NCI-H128 (cell line): ENCODE measurements at regions not wholly inside any gene's neighbourhood (a gene's known extent, or its start where the extent isn't known, plus 50 kb on each side); places are given as distances from the start of the nearest gene placed in this dataset.

ENCODE experiments used
- DNase-seq: peaks from one replicate; lab custom pipeline; 2025; ENCODE audit not compliant: unreplicated experiment; lab: John Stamatoyannopoulos, UW

- DNase-seq: no peak
Observed at GRCh38 chr16:7103056-7103455, 229.6 kb upstream of the RBFOX1 start.

- no peak for DNase-seq
Observed at GRCh38 chr16:7101054-7101453, 231.6 kb upstream of the RBFOX1 start.

- DNase-seq: no peak
Observed at GRCh38 chr16:7097518-7097917, 235.1 kb upstream of the RBFOX1 start.

GRCh38 chr16:7093511-7093910 is 239.1 kb upstream of the RBFOX1 start:
- no peak for DNase-seq

GRCh38 chr16:7090628-7091115 is 242.0 kb upstream of the RBFOX1 start:
- no peak for DNase-seq

- DNase-seq: no peak
Observed at GRCh38 chr16:7089751-7090150, 242.9 kb upstream of the RBFOX1 start.

- DNase-seq: no peak
Observed at GRCh38 chr16:7088711-7089110, 243.9 kb upstream of the RBFOX1 start.

- no peak for DNase-seq
Observed at GRCh38 chr16:7086822-7087616, 245.6 kb upstream of the RBFOX1 start.

- no peak for DNase-seq
Observed at GRCh38 chr16:7085776-7086175, 246.9 kb upstream of the RBFOX1 start.

GRCh38 chr16:7083096-7083495 is 249.5 kb upstream of the RBFOX1 start:
- DNase-seq: no peak

GRCh38 chr16:7077636-7078035 is 255.0 kb upstream of the RBFOX1 start:
- DNase-seq: no peak

GRCh38 chr16:7074715-7075114 is 257.9 kb upstream of the RBFOX1 start:
- no peak for DNase-seq

GRCh38 chr16:7057458-7057857 is 275.2 kb upstream of the RBFOX1 start:
- no peak for DNase-seq

- DNase-seq: no peak
Observed at GRCh38 chr16:7055443-7055842, 277.2 kb upstream of the RBFOX1 start.

GRCh38 chr16:7051591-7052349 is 280.9 kb upstream of the RBFOX1 start:
- no peak for DNase-seq

GRCh38 chr16:7044331-7044730 is 288.3 kb upstream of the RBFOX1 start:
- no peak for DNase-seq

- no peak for DNase-seq
Observed at GRCh38 chr16:7038475-7038874, 294.2 kb upstream of the RBFOX1 start.

GRCh38 chr16:7037495-7037894 is 295.1 kb upstream of the RBFOX1 start:
- no peak for DNase-seq

GRCh38 chr16:7031031-7031430 is 301.6 kb upstream of the RBFOX1 start:
- no peak for DNase-seq

- no peak for DNase-seq
Observed at GRCh38 chr16:7027401-7027800, 305.2 kb upstream of the RBFOX1 start.

- no peak for DNase-seq
Observed at GRCh38 chr16:7026639-7027038, 306.0 kb upstream of the RBFOX1 start.

GRCh38 chr16:7025616-7026190 is 306.9 kb upstream of the RBFOX1 start:
- no peak for DNase-seq
